GM21381 (cell line): ENCODE measurements at regions not wholly inside any gene's neighbourhood (a gene's known extent, or its start where the extent isn't known, plus 50 kb on each side); places are given as distances from the start of the nearest gene placed in this dataset.
"Not testable (repeated sequence)": the region's sequence is repeated elsewhere in the genome, so short reads cannot be mapped to it uniquely, and the experiment has no call there.

Source experiments
- ATAC-seq: cut with Tn5 transposase; IDR thresholded peaks from one replicate; pipeline ENCODE4 v1.9.1; 2021; ENCODE audit warnings: mild to moderate bottlenecking, moderate library complexity; ENCODE audit not compliant: unreplicated experiment

GRCh38 chr1:112821307-112822063 is 106.4 kb upstream of the PPM1J start:
- not testable (repeated sequence) for ATAC-seq

DNA sequence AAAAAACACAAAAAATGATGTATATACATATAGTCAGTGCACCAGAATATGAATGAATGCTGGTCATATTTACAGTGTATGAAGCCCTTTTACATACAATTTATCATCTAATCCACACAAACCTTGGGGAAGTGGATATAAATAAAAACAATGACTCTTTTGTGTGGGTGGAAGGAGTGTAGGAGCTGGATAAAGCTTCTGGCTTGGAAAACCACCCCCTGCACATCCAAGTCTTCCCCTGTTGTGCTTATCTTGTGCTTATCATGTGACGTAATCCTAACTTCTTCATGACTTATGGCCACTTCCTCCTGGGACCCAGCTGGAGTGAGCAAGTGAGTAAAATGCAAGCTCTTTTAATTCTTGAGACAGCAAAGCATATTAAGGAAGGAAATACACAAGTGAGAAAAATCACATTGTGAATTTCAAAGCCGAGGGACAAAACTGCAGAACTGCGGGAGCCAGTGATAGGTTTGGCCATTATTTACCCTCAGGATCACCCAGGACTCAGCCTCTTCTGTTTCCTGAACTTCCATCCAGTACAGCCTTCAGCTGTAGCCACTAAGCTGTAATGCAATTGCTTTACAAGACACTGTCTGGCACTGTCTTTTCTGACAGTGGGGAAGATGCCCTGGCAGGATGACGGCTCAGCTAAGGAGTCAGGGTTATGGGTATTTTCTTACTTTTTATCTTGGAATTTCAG is 104.0 kb upstream of the PPM1J start:
- no peak for ATAC-seq

DNA sequence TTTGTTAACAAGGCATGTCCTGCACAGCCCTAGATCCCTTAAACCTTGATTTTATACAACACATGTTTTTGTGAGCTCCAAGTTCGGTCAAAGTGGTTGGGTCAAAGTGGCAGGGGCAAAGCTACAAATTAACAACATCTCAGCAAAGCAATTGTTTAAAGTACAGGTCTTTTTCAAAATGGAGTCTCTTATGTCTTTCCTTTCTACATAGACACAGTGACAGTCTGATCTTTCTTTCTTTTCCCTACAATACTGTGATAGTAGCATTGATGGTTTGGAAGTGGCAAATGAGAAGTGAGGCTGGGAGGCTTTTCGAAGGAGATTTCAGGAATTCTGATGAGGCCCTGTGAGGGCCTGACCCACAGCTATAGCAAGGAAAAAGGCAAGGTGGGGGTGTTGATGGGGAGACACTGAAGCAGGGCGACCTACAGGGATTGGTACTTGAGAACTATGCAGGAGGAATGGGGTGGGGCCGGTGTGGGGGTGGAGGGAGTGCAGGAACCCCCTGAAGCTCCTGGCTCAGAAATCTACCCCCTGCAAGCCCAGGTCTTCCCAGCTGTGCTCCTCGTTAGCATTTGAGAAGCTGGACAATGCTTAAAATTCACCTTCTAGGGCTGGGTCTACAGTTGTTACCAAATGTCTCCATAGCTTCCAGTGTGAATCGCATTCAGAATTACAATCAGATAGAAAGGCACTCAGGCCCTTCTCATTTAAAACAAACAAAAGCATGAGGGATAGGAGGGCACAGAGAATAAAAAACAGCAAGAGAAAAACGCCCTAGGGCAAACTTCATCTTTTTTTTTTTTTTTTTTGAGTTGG is 102.6 kb upstream of the PPM1J start:
- no peak for ATAC-seq

- ATAC-seq = no peak
These were observed 100.2 kb upstream of the PPM1J start for GRCh38 chr1:112815376-112815775.

- ATAC-seq = not testable (repeated sequence)
These were observed 99.5 kb upstream of the PPM1J start for GRCh38 chr1:112814645-112815044.

DNA sequence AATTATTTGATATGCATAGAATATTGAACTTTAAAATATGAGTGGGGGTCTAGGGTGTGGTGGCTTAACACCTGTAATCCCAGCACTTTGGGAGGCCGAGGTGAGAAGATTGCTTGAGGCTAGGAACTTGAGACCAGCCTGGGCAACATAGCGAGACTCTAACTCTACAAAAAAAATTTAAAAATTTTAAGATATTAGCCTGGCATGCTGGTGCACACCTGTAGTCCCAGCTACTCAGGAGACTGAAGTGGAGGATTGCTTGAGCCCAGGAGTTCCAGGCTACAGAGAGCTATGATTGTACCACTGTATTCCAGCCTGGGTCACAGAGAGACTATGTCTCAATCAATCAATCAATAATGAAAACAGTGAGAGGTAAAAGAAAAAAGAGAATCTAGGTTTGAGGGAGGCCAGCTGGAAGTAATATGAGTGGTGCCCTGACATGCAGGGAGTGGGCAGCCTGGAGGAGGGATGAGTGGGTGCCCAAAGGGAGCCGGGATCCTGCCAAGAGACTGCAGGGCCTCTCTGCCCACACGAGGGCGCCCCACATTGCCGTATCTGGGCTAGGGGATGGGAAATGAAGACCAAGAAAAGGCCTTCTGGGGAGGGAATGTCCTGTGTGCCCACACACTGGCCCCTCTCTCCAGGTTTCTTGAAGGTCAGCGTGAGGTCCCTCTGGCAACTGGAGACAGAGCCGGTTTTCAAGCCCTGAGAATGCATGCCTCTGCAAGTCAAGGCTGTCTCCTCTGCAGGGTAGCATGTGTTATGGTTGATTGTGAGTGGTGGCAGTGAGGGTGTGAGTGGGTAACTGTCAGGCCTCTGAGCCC is 93.9 kb upstream of the PPM1J start:
- peak; percentile 58 for ATAC-seq

DNA sequence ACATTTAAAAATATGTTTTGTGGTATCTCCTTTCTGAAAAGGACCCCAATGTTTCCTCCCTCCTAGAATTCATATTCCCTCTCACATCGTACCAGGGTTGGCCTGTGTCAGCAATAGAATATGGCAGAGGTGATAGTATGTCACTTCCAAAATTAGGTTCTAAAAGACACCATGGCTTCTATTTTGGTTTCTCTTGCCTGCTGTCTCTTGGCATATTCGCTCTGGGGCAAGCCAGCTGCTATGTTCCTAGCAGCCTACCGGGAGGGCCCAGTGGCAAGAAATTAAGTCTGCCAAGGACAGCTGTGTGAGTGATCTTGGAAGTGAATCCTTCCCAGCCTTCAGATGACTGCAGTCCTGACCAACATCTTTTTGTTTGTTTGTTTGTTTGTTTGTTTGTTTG is 92.9 kb upstream of the PPM1J start:
- no peak for ATAC-seq

DNA sequence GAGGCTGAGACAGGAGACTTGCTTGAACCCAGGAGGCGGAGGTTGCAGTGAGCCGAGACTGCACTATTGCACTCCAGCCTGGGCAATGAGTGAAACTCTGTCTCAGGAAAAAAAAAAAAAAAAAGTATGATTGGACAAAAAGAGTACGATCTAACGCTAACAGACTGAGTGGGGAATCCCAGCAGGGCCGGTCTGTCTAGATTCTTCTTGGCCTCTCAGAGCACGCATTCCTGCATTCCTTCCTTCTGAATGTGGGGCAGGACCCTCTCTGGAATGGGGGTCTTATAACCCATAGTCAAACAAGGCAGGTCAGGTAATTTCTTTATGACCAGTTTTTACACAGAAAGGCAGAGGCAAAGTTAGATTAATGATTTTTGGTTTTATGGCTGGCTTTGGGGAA is 92.0 kb upstream of the PPM1J start:
- no peak for ATAC-seq

DNA sequence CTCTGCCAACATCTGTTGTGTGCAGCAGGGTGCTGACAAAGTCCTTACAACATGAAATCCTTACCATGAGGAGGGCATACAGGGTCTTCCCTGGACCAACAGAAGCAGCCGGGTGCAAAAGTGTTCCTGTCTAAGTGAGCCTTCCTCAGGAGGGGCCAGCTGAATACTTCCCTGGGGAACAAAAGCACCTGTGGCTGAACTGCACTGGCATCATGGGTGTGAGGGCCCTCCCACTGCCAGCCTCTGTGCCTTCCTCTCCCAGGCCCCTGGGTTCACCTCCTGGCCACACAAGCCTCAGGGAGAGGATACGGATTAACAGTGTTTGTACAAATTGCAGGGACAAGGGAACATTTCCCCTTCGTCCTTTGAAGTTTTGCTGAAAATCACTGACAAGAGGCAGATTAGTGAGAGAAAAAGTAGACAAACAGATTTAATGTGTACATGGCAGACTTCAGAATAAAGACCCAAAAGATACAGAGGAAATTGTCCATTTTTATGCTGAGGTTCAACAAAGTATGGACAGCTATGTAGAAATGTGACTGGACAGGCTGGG is 91.0 kb upstream of the PPM1J start:
- no peak for ATAC-seq

DNA sequence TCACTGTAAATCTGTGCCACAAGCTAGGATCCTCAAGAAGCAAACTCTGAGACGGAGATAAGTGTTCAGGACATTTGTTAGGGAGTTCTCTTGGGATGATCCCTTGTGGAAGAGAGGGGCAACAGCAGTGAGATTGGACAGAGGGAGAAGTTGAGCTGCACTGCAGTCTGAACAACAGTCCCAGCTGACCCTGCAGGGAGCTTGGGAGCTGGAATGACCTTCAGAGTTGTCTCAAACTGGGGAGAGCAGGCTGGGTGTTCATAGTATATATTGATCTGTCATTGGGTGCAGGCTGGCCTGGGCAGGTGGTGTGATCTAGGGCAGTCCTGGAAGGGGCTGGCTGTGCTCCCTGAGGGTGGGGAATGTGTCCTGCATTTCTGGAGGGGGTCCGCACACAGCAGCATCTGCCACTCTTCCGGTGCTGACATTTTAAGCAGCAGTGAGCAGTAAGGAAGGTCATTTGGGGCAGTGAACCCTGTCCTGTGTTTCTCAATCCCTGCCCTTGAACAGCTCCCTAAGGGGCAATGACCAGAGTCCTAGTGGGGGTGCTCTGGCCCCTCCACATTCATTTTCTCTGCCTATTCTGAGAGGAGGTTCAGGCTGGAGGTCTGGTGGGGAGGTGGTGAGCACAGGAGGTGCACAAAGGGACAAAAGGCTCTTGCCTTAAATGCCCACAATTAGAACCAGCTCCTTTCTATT is 90.2 kb upstream of the PPM1J start:
- ATAC-seq = no peak

DNA sequence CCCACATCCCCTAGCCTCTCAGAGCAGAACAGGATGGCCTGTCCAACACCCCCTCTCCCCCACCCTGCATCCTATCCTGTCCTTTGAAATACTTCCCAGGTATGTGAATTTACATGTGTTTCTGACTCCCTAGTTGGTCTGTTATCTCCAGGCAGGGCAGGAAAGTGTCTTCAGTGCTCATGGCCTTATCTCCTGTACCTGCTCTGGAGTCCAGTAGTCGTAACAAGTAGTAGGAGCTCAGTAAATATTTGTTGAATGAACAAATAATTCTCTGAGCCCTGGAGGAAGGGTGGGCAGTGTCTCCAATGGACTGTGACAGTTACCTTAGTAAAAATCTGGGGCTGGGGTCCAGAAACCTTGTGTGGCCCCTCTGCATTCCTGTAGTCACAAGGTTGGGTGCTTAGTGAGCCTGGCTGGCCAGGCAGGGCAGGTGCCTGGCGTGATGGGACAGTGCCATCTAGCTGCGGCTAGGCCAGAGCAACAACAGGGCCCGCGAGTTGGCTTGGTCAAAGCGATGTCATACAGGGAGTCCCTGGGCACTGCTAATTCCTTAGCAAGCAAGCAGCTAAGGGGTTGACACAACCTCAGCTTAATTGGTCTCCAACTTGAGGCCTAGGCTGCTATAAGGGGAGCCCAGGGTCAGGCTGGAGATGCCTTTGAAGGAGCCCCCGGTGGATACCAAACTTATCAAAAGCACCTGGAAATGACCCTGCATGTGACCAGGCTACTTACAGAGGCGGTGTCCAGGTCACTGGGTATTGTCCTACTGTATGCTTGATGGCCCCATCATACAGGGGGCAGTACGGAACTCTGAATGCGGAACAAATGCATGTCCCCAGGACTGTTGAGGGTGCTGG is 89.0 kb upstream of the PPM1J start:
- ATAC-seq = peak; percentile 88

DNA sequence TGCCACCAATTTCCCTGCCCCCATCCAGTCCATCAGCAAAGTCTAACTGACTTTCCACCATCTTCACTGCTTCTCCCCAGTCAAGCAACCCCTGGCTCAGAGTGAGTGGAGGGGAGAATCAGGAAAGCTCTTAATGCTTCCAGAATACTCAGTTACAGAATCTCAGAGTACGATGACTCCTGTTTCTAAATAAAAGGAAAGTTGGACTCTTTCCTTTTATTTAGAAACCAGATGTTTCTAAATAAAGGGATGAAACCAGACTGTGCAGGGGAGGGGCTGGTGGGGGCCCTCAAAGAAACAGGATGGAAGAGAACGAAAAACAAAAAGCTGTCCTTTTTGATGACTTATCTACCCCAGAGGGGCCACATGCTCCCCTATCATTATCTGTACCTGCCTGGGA is 85.2 kb upstream of the PPM1J start:
- no peak for ATAC-seq

DNA sequence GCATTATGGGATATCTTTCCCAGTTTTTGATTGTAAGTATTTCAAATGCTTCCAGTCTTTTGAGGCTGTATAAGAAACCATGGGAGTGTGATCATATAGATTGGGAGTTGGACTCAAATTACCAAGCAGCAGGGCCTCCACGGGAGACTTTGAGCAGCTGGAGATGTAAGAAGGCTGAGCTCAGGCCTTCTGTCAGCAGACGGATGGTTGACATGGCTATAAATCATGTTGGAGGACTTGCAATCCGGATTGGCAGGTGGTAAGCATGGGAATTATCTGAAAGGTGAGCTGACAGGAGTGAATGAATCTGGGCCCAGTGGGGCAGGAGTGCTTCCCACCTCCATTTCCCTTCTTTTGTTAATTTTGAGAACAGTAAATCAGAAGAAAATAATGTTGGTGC is 83.2 kb upstream of the PPM1J start:
- no peak for ATAC-seq

- no peak for ATAC-seq
These were observed 82.1 kb upstream of the PPM1J start for GRCh38 chr1:112797224-112797623.

DNA sequence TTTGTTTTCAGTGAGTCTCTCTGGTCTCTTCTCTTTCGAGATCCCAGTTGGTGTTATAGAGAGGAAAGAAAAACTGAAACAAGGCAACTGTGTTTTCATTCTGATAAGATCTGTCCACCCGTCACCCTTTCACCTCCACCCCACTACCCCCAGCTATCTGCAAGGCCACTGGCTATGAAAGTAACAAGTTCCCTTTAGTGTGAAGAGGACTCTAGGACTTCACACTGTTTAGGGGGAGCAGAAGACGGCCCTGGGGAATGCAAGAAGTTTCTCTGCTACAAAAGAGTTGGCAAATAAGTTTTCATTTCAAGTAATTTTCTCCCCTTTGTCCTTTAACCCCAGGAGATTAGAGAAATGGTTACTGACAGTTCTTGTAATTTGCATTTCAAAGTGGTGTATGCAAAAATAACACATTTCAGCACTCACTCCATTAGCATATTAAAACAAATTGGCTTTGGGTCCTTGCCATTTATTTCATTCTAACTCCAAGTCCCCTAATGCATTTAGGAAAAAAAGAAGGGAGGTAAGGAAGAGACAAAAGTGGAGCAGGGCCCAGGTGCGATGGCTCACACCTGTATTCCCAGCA is 79.6 kb upstream of the PPM1J start:
- ATAC-seq = no peak

DNA sequence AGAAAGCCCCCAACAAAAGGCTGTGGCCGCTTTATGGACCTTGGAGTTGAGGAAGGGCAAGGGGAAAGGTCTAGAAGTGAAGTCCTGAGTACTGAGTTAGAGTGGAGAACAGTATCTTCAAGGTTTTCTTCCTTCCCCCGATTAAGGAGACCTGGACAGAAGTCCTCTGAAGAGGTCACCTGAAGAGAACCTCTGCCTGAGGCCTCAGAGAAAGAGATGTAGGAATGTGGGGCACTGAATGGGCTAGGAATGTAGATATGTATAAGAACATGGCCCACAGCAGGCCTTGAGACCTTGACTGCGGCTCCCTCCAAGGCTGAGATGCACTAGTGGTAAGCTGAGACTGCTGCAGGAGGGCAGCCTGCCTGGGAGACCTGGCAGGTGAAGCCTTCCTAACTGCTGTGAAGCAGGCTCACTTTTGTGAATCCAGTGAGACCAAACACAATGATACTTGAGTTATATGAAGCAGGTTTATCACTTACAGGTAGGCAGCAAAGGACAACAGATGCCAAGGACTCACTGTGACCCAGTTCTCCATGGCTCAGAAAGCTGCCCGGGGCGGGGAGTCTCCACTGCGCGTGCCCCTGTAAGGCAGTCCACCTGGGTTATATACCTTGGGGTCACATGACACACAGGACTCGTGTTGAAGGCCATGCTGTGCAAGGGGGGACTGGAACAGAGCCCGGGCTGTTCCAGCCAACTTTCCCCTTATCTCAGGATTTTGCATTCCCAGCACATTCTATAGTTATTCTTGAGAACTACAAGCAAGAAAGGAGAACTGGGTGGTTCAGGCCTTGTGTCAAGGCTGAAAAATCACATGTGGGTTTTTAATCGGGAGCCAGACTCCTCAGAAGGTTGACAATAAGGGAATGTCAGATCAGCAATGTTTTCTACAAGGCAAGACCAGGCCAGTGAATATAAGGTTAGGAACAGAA is 78.8 kb upstream of the PPM1J start:
- ATAC-seq = no peak

- no peak for ATAC-seq
These were observed 76.6 kb upstream of the PPM1J start for GRCh38 chr1:112791723-112792104.
